ENCODE measurements at regions not wholly inside any gene's neighbourhood (a gene's known extent, or its start where the extent isn't known, plus 50 kb on each side); places are given as distances from the start of the nearest gene placed in this dataset.

- TF ChIP-seq CTCF (IDR thresholded peaks at IDR 0.05; ENCODE audit: low read depth, low read length, poor library complexity, severe bottlenecking) (no peak), EZH2phosphoT487 (IDR thresholded peaks at IDR 0.05; ENCODE audit: borderline replicate concordance, low read length) (no peak)
Measured at GRCh38 chr17:63041251-63041650, 75.2 kb downstream of the TANC2 start.
